ENCODE measurements at regions not wholly inside any gene's neighbourhood (a gene's known extent, or its start where the extent isn't known, plus 50 kb on each side); places are given as distances from the start of the nearest gene placed in this dataset.
"Not testable (repeated sequence)": the region's sequence is repeated elsewhere in the genome, so short reads cannot be mapped to it uniquely, and the experiment has no call there.

- DNase-seq (ENCODE audit: low read depth, low spot score) = no peak
These were observed 251.4 kb downstream of the SOD2 start for GRCh38 chr6:159441704-159441981.

- DNase-seq (ENCODE audit: low read depth, low spot score) = no peak
These were observed 251.9 kb downstream of the SOD2 start for GRCh38 chr6:159440911-159441703.

- no peak for DNase-seq (ENCODE audit: low read depth, low spot score)
These were observed 252.7 kb downstream of the SOD2 start for GRCh38 chr6:159440349-159440748.

GRCh38 chr6:159439651-159440050 lies 253.4 kb downstream of the SOD2 start:
- no peak for DNase-seq (ENCODE audit: low read depth, low spot score)

- no peak for DNase-seq (ENCODE audit: low read depth, low spot score)
These were observed 254.9 kb downstream of the SOD2 start for GRCh38 chr6:159438106-159438505.

- DNase-seq (ENCODE audit: low read depth, low spot score) = no peak
These were observed 256.5 kb downstream of the SOD2 start for GRCh38 chr6:159436581-159436980.

GRCh38 chr6:159435701-159436100 lies 257.3 kb downstream of the SOD2 start:
- DNase-seq (ENCODE audit: low read depth, low spot score) = no peak

GRCh38 chr6:159434410-159434809 lies 258.6 kb downstream of the SOD2 start:
- no peak for DNase-seq (ENCODE audit: low read depth, low spot score)

GRCh38 chr6:159433550-159433949 lies 259.5 kb downstream of the SOD2 start:
- no peak for DNase-seq (ENCODE audit: low read depth, low spot score)

- DNase-seq (ENCODE audit: low read depth, low spot score) = no peak
These were observed 261.3 kb downstream of the SOD2 start for GRCh38 chr6:159431750-159432149.

- no peak for DNase-seq (ENCODE audit: low read depth, low spot score)
These were observed 261.1 kb downstream of the FNDC1 start for GRCh38 chr6:159430323-159430722.

- DNase-seq (ENCODE audit: low read depth, low spot score) = no peak
These were observed 260.2 kb downstream of the FNDC1 start for GRCh38 chr6:159429433-159429832.

- DNase-seq (ENCODE audit: low read depth, low spot score) = no peak
These were observed 258.6 kb downstream of the FNDC1 start for GRCh38 chr6:159427771-159428170.

- DNase-seq (ENCODE audit: low read depth, low spot score) = no peak
These were observed 258.1 kb downstream of the FNDC1 start for GRCh38 chr6:159427335-159427734.

GRCh38 chr6:159425421-159425820 lies 256.2 kb downstream of the FNDC1 start:
- DNase-seq (ENCODE audit: low read depth, low spot score) = no peak

- no peak for DNase-seq (ENCODE audit: low read depth, low spot score)
These were observed 253.1 kb downstream of the FNDC1 start for GRCh38 chr6:159422041-159422984.

GRCh38 chr6:159421586-159421985 lies 252.4 kb downstream of the FNDC1 start:
- DNase-seq (ENCODE audit: low read depth, low spot score) = no peak

GRCh38 chr6:159418997-159419396 lies 249.8 kb downstream of the FNDC1 start:
- no peak for DNase-seq (ENCODE audit: low read depth, low spot score)

- DNase-seq (ENCODE audit: low read depth, low spot score) = no peak
These were observed 247.8 kb downstream of the FNDC1 start for GRCh38 chr6:159416891-159417560.

GRCh38 chr6:159415540-159415939 lies 246.3 kb downstream of the FNDC1 start:
- no peak for DNase-seq (ENCODE audit: low read depth, low spot score)

GRCh38 chr6:159414711-159415110 lies 245.5 kb downstream of the FNDC1 start:
- no peak for DNase-seq (ENCODE audit: low read depth, low spot score)

GRCh38 chr6:159407211-159407780 lies 238.1 kb downstream of the FNDC1 start:
- DNase-seq (ENCODE audit: low read depth, low spot score) = not testable (repeated sequence)

Data from smooth muscle cell of the brain vasculature (primary cell).